ENCODE measurements at regions not wholly inside any gene's neighbourhood (a gene's known extent, or its start where the extent isn't known, plus 50 kb on each side); places are given as distances from the start of the nearest gene placed in this dataset.
"Not testable (repeated sequence)": the region's sequence is repeated elsewhere in the genome, so short reads cannot be mapped to it uniquely, and the experiment has no call there.

DNA sequence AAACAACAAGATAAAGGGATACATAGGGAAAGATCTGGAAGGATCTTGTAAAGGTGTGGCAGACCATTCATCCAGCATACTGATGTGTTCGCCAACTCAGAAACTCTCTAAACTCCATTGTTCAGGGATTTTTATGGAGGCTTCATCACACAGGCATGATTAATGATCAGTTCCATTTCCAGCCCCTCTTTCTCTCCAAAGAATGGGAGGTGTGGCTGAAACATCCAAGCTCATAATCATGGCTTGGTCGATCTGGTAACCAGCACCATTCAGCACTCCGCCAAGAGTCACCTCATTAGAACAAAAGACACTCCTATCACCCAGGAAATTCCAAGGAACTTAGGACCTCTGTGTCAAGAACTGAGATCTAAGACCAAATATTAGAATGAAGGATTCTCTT lies 180.6 kb upstream of the RNPC3 start:
- no peak for DNase-seq

DNA sequence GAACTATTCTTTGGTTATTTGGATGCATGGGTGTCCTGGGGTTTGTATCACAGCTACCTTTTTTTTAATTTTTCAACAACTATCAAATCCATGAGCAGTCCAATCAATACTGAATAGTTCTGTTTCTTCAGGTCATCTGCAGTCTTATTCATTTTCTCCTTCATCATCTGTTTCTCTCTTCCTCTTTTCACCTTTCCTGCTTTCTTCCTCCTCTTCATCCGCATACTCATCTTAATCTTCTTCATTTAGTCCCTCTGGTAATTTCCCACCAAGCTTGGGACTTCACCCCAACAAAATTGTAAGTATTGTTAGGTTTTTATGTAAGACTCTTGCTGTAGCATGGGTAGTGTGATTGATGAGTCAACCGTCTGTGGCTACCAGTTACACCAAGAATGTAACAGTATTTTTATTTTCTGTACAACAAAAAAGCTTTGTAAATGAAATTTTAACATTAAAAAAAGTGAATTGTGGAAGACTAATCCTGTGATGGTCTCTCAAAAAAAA lies 184.1 kb upstream of the RNPC3 start:
- no peak for DNase-seq

DNA sequence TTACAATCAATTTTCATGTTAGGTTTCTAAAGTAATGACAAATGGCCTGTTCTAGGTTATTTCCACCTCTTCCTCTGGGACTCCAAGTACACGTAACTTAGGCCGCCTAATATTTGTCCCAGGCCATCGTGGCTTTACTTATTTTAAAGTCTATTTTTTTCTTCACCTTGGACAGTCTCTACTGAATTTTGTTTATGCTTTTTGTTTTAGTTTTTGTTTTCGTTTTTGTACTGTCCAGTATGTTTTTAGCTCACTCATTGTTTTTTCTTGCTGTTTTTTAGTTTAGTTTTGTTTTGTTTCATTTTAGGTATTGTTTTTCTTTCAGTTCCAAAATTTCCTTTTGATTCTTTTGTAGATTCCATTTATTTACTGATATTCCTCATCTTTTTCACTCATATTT lies 187.7 kb upstream of the RNPC3 start:
- DNase-seq: no peak

DNA sequence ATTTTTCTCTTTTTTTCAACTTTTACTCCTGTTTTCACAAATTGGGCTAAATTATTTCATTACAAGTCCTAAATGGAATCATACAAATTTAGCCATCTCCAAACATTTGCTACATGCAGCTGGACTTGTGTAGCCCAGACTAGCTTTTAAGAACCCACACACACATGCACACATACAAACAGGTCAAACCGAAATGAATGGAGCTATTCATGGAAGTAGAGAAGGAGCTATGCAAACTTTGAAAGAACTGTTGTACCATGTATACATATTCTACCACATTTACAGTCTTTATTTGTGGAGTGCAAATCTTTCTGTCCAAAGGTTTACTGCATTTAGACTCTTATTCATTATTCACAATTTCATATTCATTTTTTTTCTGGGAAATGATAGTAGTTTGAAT lies 189.1 kb upstream of the RNPC3 start:
- no peak for DNase-seq

DNA sequence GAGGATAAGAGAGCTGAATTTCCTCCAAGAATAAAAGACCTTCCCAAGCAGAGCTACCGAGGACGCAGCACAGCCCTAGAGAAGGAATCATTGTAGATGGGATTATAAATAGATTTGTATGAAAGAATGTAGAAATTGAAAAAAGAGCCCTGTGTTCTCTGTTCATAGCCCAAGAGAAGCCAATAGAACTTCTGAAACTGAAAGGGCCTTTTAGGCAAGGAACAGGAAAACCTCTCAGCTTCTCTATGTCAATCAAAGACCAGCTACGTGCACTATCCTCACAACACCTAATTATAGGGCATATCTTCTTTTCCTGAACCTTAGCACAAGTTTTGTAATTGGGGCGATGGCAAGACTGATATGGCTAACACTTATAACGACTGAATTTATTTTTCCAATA lies 192.4 kb upstream of the RNPC3 start:
- no peak for DNase-seq

DNA sequence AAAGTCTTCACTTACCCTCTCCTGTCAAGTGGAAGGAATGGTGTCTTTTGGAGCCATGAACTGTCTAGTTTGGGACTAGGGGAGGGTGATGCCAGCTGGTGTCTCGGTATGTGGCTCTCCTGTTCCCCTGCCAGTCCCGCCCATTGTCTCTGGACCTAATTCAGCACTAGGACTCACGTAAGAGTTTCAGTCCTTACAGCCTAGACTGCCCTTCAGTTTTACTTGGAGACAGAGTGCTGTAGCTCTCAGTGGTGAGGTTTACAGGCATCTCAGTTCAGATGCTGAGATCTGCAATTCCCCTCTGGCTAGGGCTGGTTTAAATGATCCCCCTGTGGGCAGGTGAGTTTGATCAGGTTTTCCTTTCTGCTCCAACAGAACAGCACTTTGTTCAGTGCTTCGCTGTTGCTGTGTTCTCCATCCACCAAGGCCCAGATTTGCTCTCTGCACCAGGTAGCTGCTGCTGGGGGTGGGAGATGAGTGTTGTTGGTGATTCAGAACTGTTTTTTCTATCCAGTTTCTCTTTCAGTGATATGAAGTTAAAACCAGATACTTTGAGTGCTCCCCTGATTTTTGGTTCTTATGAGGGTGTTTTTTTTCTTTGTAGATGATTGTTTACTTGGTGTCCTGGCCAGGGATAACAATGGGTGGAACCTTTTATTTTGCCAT lies 198.3 kb upstream of the RNPC3 start:
- DNase-seq: no peak

DNA sequence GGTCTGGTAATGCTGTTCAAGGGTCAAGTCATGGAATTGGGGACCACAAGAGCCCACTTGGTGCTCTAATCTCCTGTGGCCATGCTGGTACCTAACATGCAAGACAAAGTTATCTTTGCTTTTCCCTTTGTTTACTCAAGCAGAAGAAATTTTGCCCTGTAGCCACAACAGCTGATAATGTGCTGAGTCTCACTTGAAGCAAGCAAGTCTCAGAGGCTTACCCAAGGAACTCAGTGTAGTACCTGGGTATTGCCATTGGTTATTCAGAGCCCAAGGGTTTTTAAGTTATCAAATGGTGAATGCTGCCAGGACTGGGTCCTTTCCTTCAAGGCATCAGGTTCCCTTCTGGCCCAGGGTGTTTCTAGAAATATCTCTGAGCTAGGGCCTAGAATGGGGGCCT lies 198.9 kb upstream of the RNPC3 start:
- DNase-seq: no peak

DNA sequence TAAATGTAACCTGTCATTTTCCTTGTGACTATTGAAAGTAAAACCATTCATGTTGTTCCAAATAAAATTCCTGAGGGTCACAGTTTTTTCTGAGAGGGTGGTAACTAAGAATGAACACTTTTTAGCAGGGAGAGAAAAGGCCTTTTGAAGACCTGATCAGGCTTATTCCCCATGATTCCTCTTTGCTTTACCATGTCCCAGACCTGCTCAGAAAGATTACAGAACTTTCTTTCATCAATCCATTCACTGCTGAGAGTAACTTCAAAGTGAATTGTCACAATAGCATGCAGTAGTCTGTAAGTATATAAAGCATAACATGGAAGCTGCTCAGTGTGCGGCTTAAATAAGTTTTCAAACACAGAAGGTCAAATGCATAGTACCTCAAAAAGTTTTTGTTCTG lies 201.5 kb upstream of the COL11A1 start:
- DNase-seq: no peak

DNA sequence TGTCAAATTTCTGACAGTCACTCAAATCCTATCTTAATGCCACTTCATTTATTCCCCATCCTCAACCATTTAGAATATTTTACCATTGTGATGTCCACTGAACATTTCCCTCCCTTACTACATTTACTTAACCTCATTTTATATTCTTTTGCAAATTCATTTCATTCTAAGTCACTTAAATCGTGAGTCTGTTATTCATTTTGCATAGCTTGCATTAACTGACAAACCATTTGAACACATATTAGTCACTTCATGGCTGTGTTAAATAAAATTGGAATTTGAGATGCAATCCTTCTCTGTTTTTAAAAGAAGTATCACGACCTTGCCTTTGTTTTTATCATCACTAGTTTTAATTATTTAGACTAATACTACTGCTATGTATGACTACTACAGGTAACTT lies 199.4 kb upstream of the COL11A1 start:
- no peak for DNase-seq

DNA sequence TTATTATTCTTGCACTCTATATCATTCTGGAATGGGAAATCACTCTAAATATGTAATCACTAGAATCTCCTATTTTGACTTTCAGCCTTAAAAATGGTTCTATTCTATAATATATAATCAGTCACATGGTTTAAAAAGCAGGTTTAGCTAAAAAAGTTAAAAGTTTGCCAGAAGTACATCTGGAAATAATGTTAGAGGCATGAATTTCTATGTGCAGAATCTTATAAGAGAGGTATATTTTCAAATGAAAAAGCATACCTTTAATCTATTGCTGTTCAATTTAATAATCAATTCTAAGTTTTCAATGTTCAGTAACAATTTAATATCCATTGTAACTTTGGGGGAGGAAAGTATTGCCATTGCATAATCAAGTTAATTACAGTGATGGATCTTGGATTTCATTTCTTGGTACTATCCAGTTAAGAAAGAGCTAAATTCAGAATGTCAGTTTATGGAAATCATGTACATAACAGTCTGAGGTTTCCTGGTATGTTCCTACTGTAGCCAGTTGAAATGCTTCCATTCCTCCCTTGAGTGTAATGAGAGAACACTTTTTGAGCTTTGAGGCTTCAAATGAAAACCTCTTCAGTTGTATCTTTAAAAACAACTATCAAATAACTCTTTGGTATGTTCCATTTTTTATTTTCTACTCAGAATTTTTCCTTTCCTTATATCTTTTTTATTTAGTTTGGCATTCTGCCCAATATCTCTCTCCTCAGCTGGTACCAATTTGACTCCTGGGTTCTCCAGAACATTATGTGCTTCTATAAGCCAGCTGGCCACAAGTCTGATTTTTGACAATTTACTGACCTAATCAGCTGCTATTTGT lies 175.7 kb upstream of the COL11A1 start:
- DNase-seq: no peak

DNA sequence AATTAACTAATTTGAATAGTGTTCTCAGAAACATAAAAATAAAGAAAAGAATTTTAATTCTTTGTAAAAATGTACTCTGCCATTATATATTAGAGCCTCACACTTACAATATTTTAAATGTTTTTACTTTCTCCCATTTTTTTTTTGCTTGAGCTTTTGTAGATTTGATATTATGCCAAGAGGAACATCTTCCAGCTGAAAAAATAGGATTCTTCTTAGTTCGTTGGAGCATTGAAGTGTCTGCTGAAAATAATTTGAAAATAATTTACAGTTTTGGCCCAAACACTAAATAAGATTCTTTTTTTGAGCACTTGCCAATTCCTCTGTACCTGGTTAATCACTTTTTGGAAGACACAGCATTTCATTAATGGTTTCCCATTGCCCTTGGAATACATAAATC lies 175.0 kb upstream of the COL11A1 start:
- no peak for DNase-seq

DNA sequence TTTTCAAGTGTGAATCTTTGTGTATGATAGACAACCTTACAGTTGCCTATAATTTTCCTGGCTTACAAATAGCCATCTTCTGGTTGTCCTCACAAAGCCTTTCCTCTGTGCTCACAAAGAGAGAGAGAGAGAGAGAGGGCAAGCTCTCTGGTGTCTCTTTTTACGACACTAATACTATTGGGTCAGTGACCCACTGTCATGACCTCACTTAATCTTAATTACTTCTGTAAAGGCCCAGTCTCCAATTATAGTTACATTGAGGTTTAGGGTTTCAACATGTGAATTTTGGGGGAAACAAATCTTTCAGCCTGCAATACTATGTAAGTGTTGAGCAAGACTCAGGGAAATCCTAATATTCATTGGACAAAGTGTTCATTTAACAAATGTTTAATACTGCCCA lies 167.4 kb upstream of the COL11A1 start:
- no peak for DNase-seq

DNA sequence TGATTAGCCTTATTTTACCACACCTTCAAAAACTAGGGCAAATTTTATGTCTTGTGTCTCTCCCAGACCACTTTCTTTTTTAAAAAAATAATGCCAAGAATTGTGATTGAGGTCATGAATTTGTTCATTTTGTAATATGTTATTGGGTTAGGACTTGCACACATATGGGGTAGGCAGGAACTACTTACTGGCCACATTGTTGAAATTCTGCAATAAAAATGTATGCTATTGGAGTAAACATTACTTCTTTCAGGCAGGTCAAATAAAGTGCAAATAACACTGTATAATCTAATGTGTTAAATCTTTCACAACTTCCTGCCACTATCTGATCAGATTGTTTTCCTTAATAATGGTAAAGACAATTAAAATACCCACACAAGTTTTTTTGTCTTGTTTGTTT lies 166.6 kb upstream of the COL11A1 start:
- DNase-seq: no peak

DNA sequence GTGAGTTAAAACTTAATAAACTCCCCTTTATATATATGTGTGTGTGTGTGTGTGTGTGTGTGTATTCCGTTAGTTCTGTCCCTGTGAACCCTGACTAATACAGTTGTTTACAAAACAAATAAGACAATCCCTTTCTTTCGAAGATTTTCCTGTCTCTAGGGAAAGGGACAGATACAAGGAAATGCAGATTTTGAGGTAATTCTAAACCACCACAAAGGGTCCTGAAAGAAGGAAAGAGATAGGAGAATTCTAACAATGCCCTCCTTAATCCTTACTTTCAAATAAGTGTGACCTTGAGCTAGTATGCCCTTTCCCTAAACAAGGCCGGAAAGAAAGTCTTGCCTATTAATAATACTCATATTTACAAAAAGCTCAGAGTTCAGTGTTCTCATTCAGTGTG lies 164.8 kb upstream of the COL11A1 start:
- DNase-seq: no peak

DNA sequence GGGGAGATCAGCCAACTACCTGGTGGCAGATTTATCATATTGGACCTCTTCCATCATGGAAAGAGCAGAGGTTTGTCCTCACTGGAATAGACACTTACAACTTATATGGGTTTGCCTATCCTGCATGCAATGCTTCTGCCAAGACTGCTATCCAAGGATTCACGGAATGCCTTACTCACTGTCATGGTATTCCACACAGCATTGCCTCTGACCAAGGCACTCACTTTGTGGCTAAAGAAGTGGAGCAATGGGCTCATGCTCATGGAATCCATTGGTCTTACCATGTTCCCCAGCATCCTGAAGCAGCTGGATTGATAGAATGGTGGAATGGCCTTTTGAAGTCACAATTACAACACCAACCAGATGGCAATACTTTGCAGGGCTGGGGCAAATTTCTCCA lies 163.1 kb upstream of the COL11A1 start:
- DNase-seq: not testable (repeated sequence)

DNA sequence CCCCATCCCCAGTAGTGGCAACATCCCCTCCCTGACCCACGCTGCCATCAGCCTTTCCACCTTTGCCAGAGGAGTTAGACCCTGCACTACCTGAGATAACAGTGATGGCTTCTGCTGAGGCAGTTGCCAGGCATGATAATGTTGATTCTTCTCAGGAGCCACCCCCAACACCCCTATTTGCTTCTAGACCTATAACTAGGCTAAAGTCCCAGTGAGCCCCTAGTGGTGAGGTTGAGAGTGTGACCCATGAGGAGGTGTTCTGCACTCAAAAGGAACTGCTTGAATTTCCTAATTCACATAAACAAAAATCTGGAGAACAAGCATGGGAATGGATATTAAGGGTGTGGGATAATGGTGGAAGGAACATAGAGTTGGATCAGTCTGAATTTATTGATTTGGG lies 159.6 kb upstream of the COL11A1 start:
- no peak for DNase-seq

DNA sequence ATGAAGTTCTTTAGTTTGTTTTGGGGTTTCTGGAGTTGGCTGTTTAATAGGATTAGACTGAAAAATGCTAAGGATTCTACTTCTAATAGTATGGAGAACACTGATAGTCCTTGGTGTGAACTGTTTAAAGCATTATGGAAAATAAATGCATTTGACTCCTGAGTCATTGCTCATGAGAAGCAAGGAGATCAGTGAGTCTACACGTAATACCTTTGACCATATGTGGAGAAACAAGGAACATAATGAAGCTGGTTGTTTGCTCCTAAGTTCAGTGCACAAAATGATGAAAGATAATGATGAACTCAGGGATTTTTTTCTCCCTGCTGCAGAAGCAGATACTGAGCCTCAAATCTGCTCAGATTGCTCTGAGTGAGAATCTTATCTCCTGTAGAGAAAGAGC lies 158.9 kb upstream of the COL11A1 start:
- no peak for DNase-seq

DNA sequence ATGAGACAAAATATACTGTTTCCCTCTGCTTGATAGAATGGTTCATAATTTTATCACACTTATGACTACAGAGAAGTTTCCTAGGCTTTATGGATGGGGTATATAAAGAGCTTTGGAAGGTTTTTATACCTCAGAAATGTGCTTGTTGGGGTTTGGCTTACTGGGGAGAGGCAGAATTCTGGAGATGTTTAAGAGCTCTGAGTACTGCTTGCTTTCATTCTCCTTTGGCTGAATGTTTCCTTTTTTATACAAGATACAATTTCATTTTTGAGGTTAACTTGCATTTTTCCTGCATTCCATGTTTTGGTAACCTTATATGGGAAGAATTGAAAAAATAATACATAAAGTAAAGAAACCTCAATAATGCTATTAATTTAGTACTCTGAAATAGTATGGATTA lies 157.7 kb upstream of the COL11A1 start:
- no peak for DNase-seq

DNA sequence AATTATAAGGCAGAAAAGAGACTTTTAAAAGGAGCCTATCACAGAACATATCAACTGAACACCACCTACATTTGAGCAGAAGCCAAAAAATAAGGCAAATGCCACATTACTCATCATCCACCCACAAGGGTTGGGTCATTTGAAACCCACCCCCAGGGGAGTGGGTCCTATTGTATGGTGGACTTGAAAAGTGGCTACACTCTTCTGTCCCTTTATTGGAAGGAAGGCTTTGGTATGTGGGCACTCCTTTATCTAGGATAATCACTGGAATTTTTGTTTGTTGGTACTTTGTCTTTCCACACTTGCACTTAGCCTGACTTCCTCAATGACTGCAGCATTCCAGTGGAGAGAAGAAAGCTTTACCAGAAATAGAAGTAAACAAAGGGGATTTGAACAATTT lies 157.2 kb upstream of the COL11A1 start:
- no peak for DNase-seq

DNA sequence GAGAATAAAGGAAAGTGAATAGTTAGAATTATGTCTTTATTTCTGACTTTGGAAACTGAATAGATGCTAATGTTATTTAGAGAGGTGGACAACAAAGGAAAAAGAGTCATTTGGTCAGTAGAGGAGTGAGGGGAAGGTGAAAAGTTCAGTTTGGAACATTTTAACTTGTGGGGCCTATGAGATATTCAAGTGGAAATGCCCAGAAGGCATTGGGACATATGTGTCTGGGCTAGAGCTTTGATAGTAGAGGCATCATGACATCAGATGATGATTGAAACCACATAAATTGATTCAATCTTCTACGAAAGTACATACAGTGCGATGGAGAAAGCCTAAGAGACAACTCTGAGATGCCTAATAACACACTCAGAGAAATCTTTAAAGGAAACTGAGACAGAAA lies 151.7 kb upstream of the COL11A1 start:
- DNase-seq: no peak

DNA sequence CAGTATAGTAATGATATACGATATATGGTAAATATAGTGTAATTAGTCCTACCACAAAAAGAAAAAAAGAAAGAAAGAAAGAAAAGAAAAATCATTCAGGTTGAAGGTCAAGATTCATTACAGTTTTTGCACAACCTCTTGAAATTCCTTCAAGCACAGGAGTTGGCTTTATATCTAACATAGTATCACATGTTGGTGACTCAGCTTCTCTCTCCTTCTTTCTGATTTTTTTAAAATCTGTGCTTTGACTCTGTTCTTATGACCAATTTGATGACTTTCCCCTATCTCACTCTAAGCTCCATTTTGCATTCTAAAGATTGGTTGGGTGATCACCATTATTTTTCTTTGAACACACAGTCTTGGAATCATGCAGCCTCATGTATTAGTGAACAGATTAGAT lies 148.2 kb upstream of the COL11A1 start:
- no peak for DNase-seq

DNA sequence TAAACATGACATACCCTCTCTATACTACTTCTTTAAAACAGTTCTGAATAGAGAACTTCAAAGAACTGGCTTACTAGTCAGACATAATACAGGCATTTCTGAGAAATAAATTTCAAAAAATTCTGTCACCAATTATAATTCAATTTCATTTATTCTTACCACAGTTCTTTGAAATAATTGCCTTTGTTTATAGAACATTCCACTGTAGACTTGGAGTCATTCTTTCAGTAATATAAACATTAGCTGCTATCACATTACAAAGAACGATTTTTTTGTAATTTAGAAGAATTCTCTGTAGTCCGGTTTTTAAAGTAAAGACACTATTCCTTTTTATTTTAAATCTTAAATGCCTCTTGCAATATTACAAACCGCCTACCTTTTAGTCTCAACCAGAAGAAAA lies 146.4 kb upstream of the COL11A1 start:
- DNase-seq: no peak

DNA sequence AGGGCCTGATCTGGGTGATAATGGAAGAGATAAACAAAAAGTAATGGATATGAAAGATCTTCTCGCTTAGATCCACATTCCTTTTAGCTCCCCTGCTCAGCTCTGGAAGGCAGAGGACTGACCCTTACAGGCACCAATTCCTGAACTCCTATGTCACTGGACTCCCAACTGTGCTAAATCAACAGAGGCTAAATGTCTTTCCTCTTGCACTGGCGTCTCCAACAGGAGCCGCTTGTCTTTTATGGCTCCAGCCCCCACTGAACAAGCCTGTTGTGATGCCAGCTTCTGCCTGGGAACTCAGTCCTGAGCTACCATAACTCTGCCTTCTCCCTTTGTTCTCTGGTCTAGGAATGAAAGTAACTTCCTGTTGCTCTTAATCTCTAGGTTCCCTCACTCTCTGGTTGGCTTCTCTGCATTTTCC lies 142.1 kb upstream of the COL11A1 start:
- no peak for DNase-seq

DNA sequence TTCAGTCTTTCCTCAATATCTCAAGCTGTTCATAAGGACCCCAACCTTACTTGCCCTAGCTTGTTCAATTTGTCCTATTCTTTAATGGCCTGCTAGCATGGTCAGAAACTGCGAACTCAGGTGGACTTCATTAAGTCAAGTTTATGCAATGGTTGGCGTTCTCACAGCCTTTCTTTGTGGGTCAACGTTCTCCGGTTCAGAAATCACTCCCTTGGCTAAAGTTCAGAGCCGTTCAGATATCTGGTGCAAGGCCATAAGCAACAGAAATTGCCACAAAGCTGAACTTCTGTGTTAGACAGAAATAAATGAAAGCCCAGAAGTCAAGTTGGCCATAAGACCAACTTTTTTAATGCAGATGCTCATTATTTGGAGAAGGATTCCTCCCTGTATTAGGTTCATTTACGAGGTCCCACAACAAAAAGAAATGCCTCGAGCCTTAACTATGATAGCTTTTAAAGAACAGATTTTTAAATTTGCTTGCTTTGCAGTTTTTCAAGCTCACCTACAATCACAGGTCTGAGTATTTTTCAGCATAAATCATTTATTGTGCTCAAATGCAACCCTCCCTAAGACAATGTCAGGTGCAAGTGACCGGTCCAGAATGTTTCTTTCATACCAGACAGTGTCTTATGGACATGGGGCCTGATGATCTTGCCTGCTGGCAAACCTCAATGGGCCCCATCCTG lies 140.2 kb upstream of the COL11A1 start:
- no peak for DNase-seq

All from DMS79 treated with DMSO at 0.1 percent for 48 hours (cell line).